Fibroblast of mammary gland (primary cell): ENCODE measurements at regions not wholly inside any gene's neighbourhood (a gene's known extent, or its start where the extent isn't known, plus 50 kb on each side); places are given as distances from the start of the nearest gene placed in this dataset.

Experiments
- DNase-seq: peaks from one replicate; pipeline ENCODE4 v3.0.0-alpha.2; 2010; ENCODE audit warnings: low read depth
- H3K4me3 ChIP-seq: 2 replicates; pipeline ENCODE4 v1.5.1; 2011; ENCODE audit warnings: low read depth, mild to moderate bottlenecking, low read length, moderate library complexity; ENCODE audit not compliant: control insufficient read depth
- TF ChIP-seq, protein P1 (sequence below): conservative IDR thresholded peaks from 2 replicates; pipeline ENCODE4 v1.5.1; 2011; ENCODE audit warnings: low read depth, low read length, inconsistent platforms; ENCODE audit not compliant: control insufficient read depth, insufficient read depth

DNA sequence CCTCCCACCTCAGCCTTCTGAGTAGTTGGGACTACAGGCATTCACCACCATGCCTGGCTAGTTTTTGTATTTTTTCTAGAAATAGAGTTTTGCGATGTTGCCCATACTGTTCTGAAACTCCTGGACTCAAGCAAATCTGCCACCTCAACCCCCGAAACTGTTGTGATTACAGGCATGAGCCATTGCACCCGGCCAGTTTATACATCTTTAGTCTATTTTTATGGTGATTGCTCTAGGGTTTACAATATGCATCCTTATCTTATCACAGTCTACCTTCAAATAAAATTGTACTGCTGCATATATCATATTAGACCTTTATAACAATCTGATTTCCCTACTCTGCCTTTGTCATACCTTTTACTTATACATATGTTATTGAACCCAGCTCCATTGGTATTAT is 56.9 kb downstream of the SOWAHB start:
- TF ChIP-seq, protein P1, sequence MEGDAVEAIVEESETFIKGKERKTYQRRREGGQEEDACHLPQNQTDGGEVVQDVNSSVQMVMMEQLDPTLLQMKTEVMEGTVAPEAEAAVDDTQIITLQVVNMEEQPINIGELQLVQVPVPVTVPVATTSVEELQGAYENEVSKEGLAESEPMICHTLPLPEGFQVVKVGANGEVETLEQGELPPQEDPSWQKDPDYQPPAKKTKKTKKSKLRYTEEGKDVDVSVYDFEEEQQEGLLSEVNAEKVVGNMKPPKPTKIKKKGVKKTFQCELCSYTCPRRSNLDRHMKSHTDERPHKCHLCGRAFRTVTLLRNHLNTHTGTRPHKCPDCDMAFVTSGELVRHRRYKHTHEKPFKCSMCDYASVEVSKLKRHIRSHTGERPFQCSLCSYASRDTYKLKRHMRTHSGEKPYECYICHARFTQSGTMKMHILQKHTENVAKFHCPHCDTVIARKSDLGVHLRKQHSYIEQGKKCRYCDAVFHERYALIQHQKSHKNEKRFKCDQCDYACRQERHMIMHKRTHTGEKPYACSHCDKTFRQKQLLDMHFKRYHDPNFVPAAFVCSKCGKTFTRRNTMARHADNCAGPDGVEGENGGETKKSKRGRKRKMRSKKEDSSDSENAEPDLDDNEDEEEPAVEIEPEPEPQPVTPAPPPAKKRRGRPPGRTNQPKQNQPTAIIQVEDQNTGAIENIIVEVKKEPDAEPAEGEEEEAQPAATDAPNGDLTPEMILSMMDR: no peak
- H3K4me3 ChIP-seq: no peak overlapping the region
- no peak for DNase-seq

DNA sequence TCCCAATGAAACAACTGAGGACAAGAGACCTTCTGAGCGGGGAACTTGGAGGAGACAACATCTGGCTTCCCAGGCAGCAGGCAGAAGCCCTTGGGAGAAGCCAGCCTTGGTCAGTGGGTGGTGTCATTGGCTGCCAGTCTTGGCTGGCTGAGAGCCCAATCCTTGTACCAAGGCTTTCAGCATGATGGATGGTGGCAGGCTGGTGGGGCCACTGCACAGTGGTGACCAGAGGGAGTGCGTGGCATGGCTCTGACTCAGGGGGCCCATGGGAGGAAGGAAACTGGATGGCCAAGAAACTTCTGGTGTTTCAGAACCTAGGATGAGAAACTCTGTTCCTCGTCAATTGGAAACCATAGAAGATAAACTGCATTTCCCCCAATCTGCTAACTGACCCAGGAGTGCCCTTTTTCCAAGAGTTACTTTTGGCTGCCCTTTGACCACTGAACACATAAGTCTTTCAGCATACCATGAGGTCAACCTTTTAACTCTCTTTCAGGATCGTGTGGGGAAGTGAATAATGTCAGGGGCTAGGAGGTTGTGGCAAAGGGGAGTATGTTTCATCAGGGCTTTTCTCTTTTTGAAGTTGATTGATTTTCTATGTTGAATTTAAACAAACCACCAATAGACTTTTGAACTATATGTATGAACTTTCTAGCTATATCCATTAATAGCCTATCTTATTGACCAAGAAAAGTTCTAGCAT is 60.9 kb downstream of the SOWAHB start:
- TF ChIP-seq, protein P1: no peak
- H3K4me3 ChIP-seq: no peak overlapping the region
- peak; percentile 7 for DNase-seq
